ENCODE measurements at regions not wholly inside any gene's neighbourhood (a gene's known extent, or its start where the extent isn't known, plus 50 kb on each side); places are given as distances from the start of the nearest gene placed in this dataset.

DNA sequence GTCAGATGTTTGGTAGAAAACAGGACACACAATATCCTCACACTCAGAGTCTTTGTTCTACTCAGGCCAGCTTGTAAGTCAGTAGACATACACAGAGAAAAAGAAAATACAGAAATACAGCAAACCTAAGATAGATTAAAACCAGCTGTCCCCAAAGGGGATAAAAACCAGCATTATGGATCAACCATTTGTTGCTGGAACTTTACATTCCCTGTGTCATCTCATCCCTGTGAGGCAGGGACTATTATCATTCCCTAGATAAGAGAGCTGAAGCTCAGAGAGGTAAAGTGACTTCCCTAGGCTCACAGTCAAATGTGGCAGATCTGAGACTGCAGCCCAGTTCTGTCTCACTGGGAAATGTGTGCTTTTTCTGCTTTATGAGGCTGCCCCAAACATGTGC lies 80.7 kb downstream of the DMRTA2 start:
- Histone ChIP-seq H3K27me3 (ENCODE audit: control insufficient read depth in 2 of 2, insufficient read depth in 2 of 2, low read length in 2 of 2) (no peaks in the 10 kb centered on the region), H3K4me3 (no peak overlapping the region), H3K36me3 (ENCODE audit: control insufficient read depth, insufficient read depth, low read length) (no peaks in the 10 kb centered on the region), H2AFZ (ENCODE audit: low read depth, low read length) (no peak overlapping the region), H3K4me1 (replicated peaks in 1 of 2; ENCODE audit: control insufficient read depth in 2 of 2, insufficient read depth in 2 of 2, low read length in 2 of 2) (no peaks in the 10 kb centered on the region), H4K20me1 (replicated peaks; ENCODE audit: control insufficient read depth, insufficient read depth, low read length) (no peaks in the 10 kb centered on the region), H3K79me2 (ENCODE audit: control insufficient read depth, insufficient read depth, low read length) (no peaks in the 10 kb centered on the region), H3K27ac (ENCODE audit: extremely low read depth, low read depth, low read length) (no peak overlapping the region), H3K9me1 (ENCODE audit: control insufficient read depth, insufficient read depth, low read length) (no peaks in the 10 kb centered on the region), H3K4me2 (ENCODE audit: insufficient read depth, low read length) (no peak overlapping the region), H3K9me3 (replicated peaks; ENCODE audit: control insufficient read depth, insufficient read depth, low read depth, low read length) (no peaks in the 10 kb centered on the region), H3K9ac (ENCODE audit: insufficient read depth in 1 of 2, low read depth in 2 of 2, low read length in 2 of 2) (no peak overlapping the region)
- TF ChIP-seq GATAD2B (IDR thresholded peaks at IDR 0.05; ENCODE audit: borderline replicate concordance) (no peak), POLR2G (IDR thresholded peaks at IDR 0.05; ENCODE audit: low read depth, low read length) (no peak), ZNF551 (CRISPR knock-in tag; IDR thresholded peaks at IDR 0.05) (no peak), PHTF2 (CRISPR knock-in tag; IDR thresholded peaks at IDR 0.05) (no peak), ZNF717 (CRISPR knock-in tag; IDR thresholded peaks at IDR 0.05) (no peak), ZNF57 (CRISPR knock-in tag; IDR thresholded peaks at IDR 0.05) (no peak)
- TF ChIP-seq, protein P1, sequence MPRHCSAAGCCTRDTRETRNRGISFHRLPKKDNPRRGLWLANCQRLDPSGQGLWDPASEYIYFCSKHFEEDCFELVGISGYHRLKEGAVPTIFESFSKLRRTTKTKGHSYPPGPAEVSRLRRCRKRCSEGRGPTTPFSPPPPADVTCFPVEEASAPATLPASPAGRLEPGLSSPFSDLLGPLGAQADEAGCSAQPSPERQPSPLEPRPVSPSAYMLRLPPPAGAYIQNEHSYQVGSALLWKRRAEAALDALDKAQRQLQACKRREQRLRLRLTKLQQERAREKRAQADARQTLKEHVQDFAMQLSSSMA (CRISPR knock-in tag; IDR thresholded peaks at IDR 0.05): no peak
- TF ChIP-seq, protein P2, sequence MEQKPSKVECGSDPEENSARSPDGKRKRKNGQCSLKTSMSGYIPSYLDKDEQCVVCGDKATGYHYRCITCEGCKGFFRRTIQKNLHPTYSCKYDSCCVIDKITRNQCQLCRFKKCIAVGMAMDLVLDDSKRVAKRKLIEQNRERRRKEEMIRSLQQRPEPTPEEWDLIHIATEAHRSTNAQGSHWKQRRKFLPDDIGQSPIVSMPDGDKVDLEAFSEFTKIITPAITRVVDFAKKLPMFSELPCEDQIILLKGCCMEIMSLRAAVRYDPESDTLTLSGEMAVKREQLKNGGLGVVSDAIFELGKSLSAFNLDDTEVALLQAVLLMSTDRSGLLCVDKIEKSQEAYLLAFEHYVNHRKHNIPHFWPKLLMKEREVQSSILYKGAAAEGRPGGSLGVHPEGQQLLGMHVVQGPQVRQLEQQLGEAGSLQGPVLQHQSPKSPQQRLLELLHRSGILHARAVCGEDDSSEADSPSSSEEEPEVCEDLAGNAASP (IDR thresholded peaks at IDR 0.05): no peak
- TF ChIP-seq, protein P3, sequence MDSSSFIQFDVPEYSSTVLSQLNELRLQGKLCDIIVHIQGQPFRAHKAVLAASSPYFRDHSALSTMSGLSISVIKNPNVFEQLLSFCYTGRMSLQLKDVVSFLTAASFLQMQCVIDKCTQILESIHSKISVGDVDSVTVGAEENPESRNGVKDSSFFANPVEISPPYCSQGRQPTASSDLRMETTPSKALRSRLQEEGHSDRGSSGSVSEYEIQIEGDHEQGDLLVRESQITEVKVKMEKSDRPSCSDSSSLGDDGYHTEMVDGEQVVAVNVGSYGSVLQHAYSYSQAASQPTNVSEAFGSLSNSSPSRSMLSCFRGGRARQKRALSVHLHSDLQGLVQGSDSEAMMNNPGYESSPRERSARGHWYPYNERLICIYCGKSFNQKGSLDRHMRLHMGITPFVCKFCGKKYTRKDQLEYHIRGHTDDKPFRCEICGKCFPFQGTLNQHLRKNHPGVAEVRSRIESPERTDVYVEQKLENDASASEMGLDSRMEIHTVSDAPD (CRISPR knock-in tag; IDR thresholded peaks at IDR 0.05): no peak
- POLR2A ChIA-PET: interaction anchor here (1.1 kb wide), 1 partner anchor 37 kb away, joined by 4 read pairs; no protein-coding TSS in a partner anchor
- intact Hi-C loops (cut with micrococcal nuclease): no loop called here
- ATAC-seq (no peak), FAIRE-seq (no peak), DNase-seq (ENCODE audit: extremely low read depth in 1 of 4, low spot score in 3 of 4) (no peak)
- in situ Hi-C loops (cut with MboI): loop anchor here (10.0 kb wide), 2 partner anchors 1668 to 1788 kb away; no protein-coding TSS in a partner anchor
- BruUV-seq (replicated peaks): no TSS peak
- CTCF ChIA-PET (ENCODE audit: low intra/inter-chr PET ratio): no interaction called here
